Activated T-helper 2 cell treated with anti-CD3 and anti-CD28 coated beads, Interferon-gamma antibody, Interleukin-2, Interleukin-4, amounts not matched to agents 10 μg/mL and 5 μg/mL and 100 μg/mL, durations not matched to agents 14 hours and 24 hours and 36 hours (primary cell): ENCODE measurements at regions not wholly inside any gene's neighbourhood (a gene's known extent, or its start where the extent isn't known, plus 50 kb on each side); places are given as distances from the start of the nearest gene placed in this dataset.

Experiments
- DNase-seq: peaks from one replicate; pipeline ENCODE4 v3.0.0; 2021; ENCODE audit warnings: low spot score
- H3K27ac Mint-ChIP-seq: one replicate; pipeline ENCODE4 v1.8.0; 2021; ENCODE audit warnings: mixed read lengths
- H3K27me3 Mint-ChIP-seq: one replicate; pipeline ENCODE4 v1.8.0; 2021; ENCODE audit warnings: low read depth, mixed read lengths
- H3K36me3 Mint-ChIP-seq: one replicate; pipeline ENCODE4 v1.8.0; 2021; ENCODE audit warnings: low read depth, mixed read lengths
- H3K4me1 Mint-ChIP-seq: one replicate; pipeline ENCODE4 v1.8.0; 2021; ENCODE audit warnings: low read depth, mixed read lengths
- H3K4me3 Mint-ChIP-seq: one replicate; pipeline ENCODE4 v1.8.0; 2021; ENCODE audit warnings: low read depth, mild to moderate bottlenecking, moderate library complexity, mixed read lengths
- H3K9me3 Mint-ChIP-seq: one replicate; pipeline ENCODE4 v1.8.0; 2021; ENCODE audit warnings: mixed read lengths
- intact Hi-C: fragments of 100-400 bp; cut with micrococcal nuclease; formaldehyde crosslinking; loops from one replicate; pipeline ENCODE4 v1.15.1; 2023

GRCh38 chr12:89092297-89092696 lies 260.0 kb downstream of the DUSP6 start:
- Mint-ChIP-seq H3K4me1 (peaks cover 12% of the 10 kb centered on the region), H3K9me3 (peaks cover 31% of the 10 kb centered on the region), H3K27ac (no peak overlapping the region), H3K36me3 (peaks cover 18% of the 10 kb centered on the region), H3K4me3 (no peak overlapping the region), H3K27me3 (no peaks in the 10 kb centered on the region)
- intact Hi-C loops: no loop called here
- DNase-seq: no peak

DNA sequence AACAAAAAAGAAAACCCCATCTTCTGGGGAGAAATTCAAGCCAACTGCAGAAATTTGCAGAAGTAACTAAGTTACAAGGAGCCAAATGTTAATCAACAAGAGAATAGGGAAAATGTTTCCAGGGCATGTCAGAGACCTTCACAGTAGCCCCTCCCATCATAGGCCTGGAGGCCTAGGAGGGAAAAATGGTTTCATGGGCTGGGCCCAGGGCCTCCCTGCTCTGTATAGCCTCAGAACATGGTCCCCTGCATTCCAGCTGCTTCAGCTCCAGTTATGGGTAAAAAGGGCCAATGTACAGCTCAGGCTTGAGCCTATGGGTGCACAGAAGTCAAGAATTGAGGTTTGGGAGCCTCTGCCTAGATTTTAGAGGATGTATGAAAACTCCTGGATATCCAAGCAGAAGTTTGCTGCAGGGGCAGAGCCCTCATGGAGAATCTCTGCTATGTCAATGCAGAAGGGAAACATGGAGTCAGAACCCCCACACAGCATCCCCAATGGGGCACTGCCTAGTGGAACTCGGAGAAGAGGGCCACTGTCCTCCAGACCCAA lies 260.9 kb downstream of the DUSP6 start:
- Mint-ChIP-seq H3K27me3 (no peaks in the 10 kb centered on the region), H3K4me3 (no peak overlapping the region), H3K4me1 (peaks cover 13% of the 10 kb centered on the region), H3K36me3 (peaks cover 18% of the 10 kb centered on the region), H3K27ac (no peak overlapping the region), H3K9me3 (peaks cover 31% of the 10 kb centered on the region)
- intact Hi-C loops: no loop called here
- DNase-seq: no peak

DNA sequence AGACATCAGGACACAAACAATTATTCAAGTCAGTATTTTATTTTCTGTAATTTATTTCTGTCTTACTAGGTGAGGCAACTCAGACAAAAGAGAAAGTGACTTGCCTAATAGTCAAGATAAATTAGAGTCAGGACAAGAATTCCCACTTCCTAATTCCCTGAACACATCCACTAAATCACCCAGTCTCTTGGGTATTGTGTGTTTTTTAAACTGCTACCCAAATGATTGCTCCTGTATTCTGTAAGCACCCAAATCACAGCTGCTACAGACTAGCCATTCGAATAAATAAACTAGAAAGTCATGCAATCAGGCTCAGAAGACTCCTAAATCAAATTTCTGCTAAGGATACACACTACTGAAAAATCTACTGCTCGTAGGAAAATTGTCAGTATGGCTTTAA lies 263.0 kb downstream of the DUSP6 start:
- Mint-ChIP-seq H3K27ac (no peak overlapping the region), H3K4me3 (no peak overlapping the region), H3K36me3 (peaks cover 18% of the 10 kb centered on the region), H3K4me1 (peaks cover 13% of the 10 kb centered on the region), H3K27me3 (no peaks in the 10 kb centered on the region), H3K9me3 (peaks cover 31% of the 10 kb centered on the region)
- intact Hi-C loops: no loop called here
- no peak for DNase-seq

GRCh38 chr12:89087876-89088275 lies 264.4 kb downstream of the DUSP6 start:
- peaks cover 13% of the 10 kb centered on the region for H3K4me1 Mint-ChIP-seq
- intact Hi-C loops: no loop called here
- peaks cover 18% of the 10 kb centered on the region for H3K36me3 Mint-ChIP-seq
- H3K4me3 Mint-ChIP-seq: no peak overlapping the region
- peaks cover 28% of the 10 kb centered on the region for H3K9me3 Mint-ChIP-seq
- H3K27me3 Mint-ChIP-seq: no peaks in the 10 kb centered on the region
- H3K27ac Mint-ChIP-seq: no peak overlapping the region
- no peak for DNase-seq

- intact Hi-C loops: no loop called here
- Mint-ChIP-seq H3K27ac (no peak overlapping the region), H3K27me3 (no peaks in the 10 kb centered on the region), H3K9me3 (peaks cover 22% of the 10 kb centered on the region), H3K4me1 (peaks cover 15% of the 10 kb centered on the region), H3K4me3 (no peak overlapping the region), H3K36me3 (peaks cover 15% of the 10 kb centered on the region)
- DNase-seq: no peak
Measured at GRCh38 chr12:89087149-89087825, 265.0 kb downstream of the DUSP6 start.

DNA sequence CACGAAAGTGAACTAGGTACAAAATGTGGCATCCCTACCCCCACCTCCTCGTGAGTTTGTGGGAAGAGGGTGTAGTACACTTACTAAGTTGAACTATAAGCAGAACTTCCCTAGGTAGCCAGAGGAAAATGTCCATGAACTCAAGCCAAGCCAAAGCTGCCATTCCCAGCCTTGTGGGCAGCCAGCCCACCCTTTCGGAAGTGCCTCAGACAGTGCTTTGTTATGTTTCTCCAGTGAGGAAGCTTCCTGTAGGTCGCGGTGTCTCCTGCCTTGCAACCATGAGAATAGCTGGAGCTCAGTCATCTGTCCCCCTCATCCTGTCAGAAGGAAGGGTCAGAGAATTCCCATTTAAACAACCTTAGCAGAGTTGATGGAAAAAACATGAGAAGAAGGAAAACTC lies 266.9 kb downstream of the DUSP6 start:
- Mint-ChIP-seq H3K4me3 (no peak overlapping the region), H3K9me3 (peaks cover 18% of the 10 kb centered on the region), H3K27me3 (no peaks in the 10 kb centered on the region), H3K36me3 (peaks cover 12% of the 10 kb centered on the region), H3K27ac (no peak overlapping the region), H3K4me1 (peaks cover 24% of the 10 kb centered on the region)
- intact Hi-C loops: no loop called here
- DNase-seq: no peak

DNA sequence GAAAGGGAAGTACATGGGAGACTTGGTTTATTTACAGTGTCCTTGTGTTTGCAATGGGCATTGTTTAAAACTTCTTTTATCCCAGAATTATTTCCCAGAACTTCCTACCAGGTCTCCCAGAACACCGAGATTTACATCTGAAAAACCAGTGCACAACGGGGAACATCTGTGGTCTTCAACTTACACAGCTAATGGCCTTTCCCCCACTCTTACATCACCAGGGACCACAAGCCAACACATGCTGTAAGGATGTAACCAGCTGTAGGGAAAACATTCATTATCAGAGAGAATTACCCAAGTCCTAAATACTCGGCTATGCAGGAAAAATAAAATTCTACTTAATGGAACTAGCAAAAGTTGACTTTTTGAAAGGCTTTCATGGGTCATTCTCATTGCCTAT lies 267.6 kb downstream of the DUSP6 start:
- Mint-ChIP-seq H3K4me3 (no peak overlapping the region), H3K27me3 (no peaks in the 10 kb centered on the region), H3K4me1 (peaks cover 24% of the 10 kb centered on the region), H3K9me3 (peaks cover 18% of the 10 kb centered on the region), H3K27ac (no peak overlapping the region), H3K36me3 (peaks cover 9% of the 10 kb centered on the region)
- no peak for DNase-seq
- intact Hi-C loops: no loop called here

GRCh38 chr12:89083491-89083890 lies 268.8 kb downstream of the DUSP6 start:
- no peak overlapping the region for H3K4me3 Mint-ChIP-seq
- H3K36me3 Mint-ChIP-seq: peaks cover 9% of the 10 kb centered on the region
- no peak for DNase-seq
- intact Hi-C loops: no loop called here
- H3K4me1 Mint-ChIP-seq: peaks cover 24% of the 10 kb centered on the region
- H3K27ac Mint-ChIP-seq: no peak overlapping the region
- peaks cover 18% of the 10 kb centered on the region for H3K9me3 Mint-ChIP-seq
- no peaks in the 10 kb centered on the region for H3K27me3 Mint-ChIP-seq

DNA sequence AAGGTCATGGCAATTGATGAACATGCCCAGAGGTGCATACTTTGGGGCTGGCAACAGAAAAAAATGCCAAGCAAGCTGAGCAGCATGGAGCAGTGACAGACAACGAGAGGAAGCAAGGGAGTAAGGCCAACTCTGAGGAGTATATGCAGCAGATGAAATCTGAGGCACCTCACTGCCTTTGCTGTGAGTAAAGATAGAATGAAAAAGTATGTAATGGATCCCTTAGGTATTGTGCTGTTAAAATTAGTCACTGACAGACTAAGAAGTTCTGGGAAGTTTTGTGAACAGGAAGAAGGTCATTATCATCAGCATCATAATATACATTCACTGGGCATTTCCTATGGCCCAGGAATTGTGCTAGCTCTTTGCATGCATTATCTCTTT lies 269.9 kb downstream of the DUSP6 start:
- peaks cover 16% of the 10 kb centered on the region for H3K4me1 Mint-ChIP-seq
- no peak overlapping the region for H3K4me3 Mint-ChIP-seq
- H3K27ac Mint-ChIP-seq: no peak overlapping the region
- no peaks in the 10 kb centered on the region for H3K27me3 Mint-ChIP-seq
- H3K36me3 Mint-ChIP-seq: peaks cover 4% of the 10 kb centered on the region
- intact Hi-C loops: no loop called here
- no peak for DNase-seq
- H3K9me3 Mint-ChIP-seq: peaks cover 15% of the 10 kb centered on the region

- H3K36me3 Mint-ChIP-seq: peaks cover 4% of the 10 kb centered on the region
- peaks cover 14% of the 10 kb centered on the region for H3K4me1 Mint-ChIP-seq
- intact Hi-C loops: no loop called here
- no peak for DNase-seq
- H3K27me3 Mint-ChIP-seq: no peaks in the 10 kb centered on the region
- no peak overlapping the region for H3K4me3 Mint-ChIP-seq
- no peak overlapping the region for H3K27ac Mint-ChIP-seq
- peaks cover 15% of the 10 kb centered on the region for H3K9me3 Mint-ChIP-seq
Measured at GRCh38 chr12:89081719-89082369, 270.5 kb downstream of the DUSP6 start.

DNA sequence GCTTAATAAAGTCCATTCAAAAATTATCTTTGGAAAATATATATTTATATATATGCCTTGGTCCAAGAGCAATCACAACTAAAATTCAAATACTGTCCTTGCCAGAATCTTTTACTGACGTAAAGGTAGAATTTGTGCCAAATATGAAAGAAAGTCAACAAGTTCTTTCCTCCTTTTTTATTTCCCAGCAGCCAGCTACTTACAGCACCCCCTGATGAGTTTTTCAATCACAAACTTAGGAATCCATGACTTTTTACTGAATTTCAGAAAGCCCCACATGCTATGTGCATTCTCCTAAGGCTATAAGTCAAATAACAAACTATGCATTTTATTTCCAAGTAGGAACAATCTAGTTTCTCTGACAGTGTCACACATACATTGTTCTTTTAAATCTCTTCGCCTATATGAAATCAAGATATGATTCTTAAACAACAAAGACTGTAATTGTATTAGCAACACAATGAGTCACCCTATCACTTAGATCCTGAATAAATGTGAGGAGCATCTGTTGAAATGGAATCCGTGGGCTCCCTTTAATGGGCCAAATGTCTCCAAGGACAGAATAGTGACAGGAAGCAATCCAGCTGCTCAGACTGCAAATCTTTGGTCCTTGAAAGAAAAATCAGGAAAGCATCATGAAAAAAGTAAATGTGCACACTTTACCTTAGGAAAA lies 271.4 kb downstream of the DUSP6 start:
- Mint-ChIP-seq H3K27me3 (no peaks in the 10 kb centered on the region), H3K9me3 (peaks cover 15% of the 10 kb centered on the region), H3K27ac (no peak overlapping the region)

GRCh38 chr12:89075880-89076540 lies 276.3 kb downstream of the DUSP6 start:
- peaks cover 13% of the 10 kb centered on the region for H3K9me3 Mint-ChIP-seq
- H3K4me1 Mint-ChIP-seq: peaks cover 20% of the 10 kb centered on the region
- DNase-seq: no peak
- H3K4me3 Mint-ChIP-seq: no peak overlapping the region
- peaks cover 6% of the 10 kb centered on the region for H3K36me3 Mint-ChIP-seq
- H3K27me3 Mint-ChIP-seq: no peaks in the 10 kb centered on the region
- H3K27ac Mint-ChIP-seq: no peak overlapping the region
- intact Hi-C loops: no loop called here

More for the DNA sequence above, 271.4 kb downstream of the DUSP6 start:
- Mint-ChIP-seq H3K4me1 (peaks cover 14% of the 10 kb centered on the region), H3K4me3 (no peak overlapping the region), H3K36me3 (peaks cover 4% of the 10 kb centered on the region)
- intact Hi-C loops: no loop called here
- no peak for DNase-seq
